NCI-H82 treated with DMSO at 0.1 percent for 48 hours (cell line): ENCODE measurements at regions not wholly inside any gene's neighbourhood (a gene's known extent, or its start where the extent isn't known, plus 50 kb on each side); places are given as distances from the start of the nearest gene placed in this dataset.

Experiments
- DNase-seq: peaks from one replicate; lab custom pipeline; 2025; ENCODE audit not compliant: unreplicated experiment; lab: John Stamatoyannopoulos, UW

- no peak for DNase-seq
Observed at GRCh38 chr15:37253877-37254276, 153.5 kb upstream of the MEIS2 start.

GRCh38 chr15:37260255-37260654, 159.9 kb upstream of the MEIS2 start:
- no peak for DNase-seq

GRCh38 chr15:37261685-37262084, 161.3 kb upstream of the MEIS2 start:
- DNase-seq = no peak

GRCh38 chr15:37262922-37263608, 162.7 kb upstream of the MEIS2 start:
- no peak for DNase-seq

- peak; percentile 1 for DNase-seq
Observed at GRCh38 chr15:37289109-37289765, 188.9 kb upstream of the MEIS2 start.

DNA sequence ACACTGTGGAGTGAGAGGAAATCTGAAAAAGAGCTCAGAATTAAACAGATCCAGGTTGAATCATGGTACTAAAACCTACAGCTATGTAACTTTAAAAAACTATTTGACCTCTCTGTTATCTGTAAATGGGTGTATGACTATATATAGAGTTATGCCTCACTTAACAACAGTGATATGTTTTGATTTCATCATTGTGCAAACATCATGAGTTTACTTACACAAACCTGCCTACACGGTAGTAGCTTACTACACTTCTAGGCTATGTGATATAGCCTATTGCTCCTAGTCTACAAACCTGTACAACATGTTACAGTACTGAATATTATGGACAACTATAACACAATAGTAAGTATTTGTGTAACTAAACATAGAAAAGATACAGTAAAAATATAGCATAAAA, 191.6 kb upstream of the MEIS2 start:
- no peak for DNase-seq

DNA sequence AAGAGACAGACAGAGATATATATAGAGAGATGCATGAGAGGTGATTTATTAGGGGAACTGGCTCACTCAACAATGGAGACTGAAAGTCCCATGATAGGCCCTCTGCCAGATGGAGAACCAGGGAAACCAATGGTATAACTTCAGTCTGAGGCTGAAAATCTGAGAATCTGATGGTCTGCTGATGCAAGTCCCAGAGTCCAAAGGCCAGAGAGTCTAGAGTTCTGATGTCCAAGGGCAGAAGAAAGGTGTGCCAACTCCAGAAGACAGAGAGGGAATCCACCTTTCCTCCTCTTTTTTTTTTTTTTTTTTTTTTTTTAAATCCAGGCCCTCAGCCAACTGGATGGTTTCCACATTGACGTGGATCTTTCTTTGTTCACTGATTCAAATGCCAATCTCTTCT, 197.9 kb upstream of the MEIS2 start:
- DNase-seq = no peak

DNA sequence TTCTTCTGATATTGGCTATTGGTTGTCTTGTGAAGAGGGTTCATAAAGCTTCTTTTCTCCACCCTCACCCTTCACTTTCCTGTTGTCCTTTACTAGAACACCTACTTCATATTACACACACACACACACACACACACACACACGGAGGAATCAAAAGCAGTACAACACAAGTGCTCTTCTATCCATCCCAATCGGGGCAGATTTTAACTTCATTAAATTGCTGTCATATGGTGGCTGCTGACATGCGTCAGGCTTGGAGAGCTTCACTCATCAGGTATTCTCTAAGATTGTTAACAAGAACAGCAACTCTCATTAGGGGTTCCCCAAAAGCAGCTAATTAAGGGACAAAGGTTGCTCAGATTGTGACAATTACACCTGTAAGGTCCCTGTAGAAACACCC, 239.1 kb upstream of the MEIS2 start:
- DNase-seq = peak; percentile 6

DNA sequence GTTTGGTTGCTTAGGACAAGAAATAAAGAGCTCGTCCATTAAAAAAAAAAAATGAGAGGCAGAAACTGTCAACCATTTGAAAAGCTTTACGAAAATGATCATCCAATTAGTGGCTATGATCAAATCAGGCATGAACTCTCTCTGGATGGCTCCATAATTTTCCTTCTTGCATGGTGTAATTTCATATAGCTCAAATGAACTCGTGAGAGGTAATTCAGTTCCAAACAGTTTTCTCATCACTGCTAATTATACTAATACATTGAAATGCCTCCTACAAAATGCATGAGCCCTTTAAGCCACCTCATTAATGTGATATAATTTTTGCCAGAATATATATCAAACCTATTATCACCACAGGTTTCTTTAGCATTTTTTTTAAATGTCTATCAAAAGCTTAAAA, 239.5 kb upstream of the MEIS2 start:
- DNase-seq = peak; percentile 9

GRCh38 chr15:37340438-37340837, 240.1 kb upstream of the MEIS2 start:
- no peak for DNase-seq

DNA sequence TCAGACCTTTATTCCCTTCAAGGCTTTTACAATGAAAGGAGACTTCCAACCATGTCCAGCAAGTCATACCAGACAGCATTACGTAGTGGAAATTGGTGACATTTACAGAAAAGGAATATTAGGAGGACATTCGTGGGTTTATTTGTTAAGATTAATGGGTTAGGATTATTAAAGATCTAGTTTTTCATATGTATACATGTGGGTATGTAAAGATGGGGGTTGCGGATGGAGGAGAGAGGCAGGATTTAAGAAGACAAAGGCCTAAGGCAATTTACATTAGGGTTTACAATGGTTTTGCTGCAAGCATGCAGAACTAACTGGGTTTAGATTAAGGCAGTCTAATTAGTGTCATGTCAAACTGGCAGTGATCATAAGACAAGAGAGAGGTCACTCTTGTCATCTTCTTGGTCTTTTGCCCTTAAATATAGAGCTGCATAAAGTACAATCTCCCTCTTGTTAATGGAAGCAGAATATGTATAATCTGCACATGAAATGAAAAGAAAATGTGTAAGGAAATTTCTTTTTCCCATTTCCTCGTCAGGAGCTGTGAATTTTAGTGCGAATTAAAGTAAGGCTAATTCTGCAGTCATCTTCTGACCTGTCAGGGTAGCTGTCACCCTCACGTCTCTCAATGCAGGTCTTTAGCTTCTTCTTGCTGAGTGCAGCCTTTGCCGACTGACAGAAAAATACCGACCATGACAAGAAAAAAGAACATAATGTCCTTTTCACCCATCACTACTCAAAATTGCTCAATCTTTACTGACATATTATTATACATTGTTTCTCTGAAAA, 258.9 kb upstream of the MEIS2 start:
- peak; percentile 6 for DNase-seq

DNA sequence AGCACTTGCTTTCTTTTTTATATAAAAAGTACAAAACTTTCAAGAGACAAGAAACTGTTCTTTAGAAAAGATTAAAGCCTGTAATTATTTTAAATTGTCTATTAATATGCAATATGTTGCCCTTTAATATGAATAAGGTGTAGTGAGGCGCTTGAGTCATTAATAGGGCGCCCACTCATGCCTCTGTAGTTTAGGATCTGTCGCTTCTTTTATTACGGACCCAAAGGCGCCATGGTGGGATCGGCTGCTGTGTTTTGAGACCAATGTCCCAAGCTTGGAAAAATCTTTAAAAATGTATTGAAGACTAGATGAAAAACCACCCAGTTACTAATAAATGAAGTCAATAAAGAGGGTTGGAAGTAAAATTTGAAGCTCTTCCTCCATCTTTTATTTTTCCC, 259.5 kb upstream of the MEIS2 start:
- DNase-seq = no peak

GRCh38 chr15:37360724-37361123, 260.4 kb upstream of the MEIS2 start:
- no peak for DNase-seq

- peak; percentile 41 for DNase-seq
Observed at GRCh38 chr15:37361621-37362020, 261.3 kb upstream of the MEIS2 start.

DNA sequence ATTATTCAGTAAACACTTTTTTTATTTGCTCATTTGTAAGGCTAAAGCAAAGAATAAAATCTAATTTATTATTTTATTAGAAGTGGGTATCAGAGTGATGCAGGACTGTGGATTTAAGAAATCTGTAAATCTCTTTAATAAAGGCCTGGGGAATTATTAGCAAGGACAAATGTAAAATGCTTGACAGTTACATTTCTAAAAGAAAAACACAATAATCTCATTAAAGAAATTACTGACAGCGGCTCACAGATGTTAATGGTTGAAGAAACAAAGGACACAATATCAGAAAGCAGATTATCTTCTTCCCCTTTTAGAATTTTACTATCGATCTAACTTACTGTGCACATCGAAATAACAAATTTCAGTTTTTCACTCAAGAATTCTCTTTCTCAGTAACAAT, 262.1 kb upstream of the MEIS2 start:
- DNase-seq = peak; percentile 37

- no peak for DNase-seq
Observed at GRCh38 chr15:37368961-37369360, 268.6 kb upstream of the MEIS2 start.

DNA sequence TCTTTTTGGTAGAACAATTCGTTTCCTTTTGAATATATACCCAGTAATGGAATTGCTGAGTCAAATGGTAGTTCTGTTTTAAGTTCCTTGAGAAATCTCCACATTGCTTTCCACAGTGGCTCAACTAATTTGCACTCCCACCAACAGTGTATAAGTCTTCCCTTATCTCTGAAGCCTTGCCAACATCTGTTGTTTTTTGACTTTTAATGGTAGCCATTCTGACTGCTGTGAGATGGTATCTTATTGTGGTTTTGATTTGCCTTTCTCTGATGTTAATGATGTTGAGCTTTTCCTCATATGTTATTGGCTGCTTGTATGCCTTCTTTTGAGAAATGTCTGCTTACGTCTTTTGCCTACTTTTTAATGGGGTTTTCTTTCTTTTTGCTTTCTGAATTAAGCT, 270.6 kb upstream of the MEIS2 start:
- DNase-seq = no peak

DNA sequence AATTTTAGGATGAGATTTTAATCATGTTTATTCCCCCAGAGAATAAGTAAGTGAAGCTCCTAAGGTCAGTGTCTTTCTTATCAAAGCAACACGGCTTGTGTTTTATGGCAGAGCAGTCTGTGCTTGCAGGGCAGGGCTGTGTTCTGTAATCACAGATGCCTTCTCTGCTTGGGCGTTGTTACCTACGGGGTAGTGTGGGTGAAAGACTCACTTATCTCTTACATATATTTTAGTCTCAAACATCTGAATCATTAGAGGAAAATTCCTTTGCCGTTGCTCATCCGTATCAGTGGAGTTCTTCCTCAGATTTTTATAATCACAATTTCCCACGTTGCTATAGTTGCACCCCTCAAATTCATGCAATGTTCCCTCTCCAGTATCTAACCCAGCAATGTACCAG, 271.7 kb upstream of the MEIS2 start:
- DNase-seq = no peak

- no peak for DNase-seq
Observed at GRCh38 chr15:37375519-37375918, 275.2 kb upstream of the MEIS2 start.

- no peak for DNase-seq
Observed at GRCh38 chr15:37377428-37377827, 277.1 kb upstream of the MEIS2 start.

DNA sequence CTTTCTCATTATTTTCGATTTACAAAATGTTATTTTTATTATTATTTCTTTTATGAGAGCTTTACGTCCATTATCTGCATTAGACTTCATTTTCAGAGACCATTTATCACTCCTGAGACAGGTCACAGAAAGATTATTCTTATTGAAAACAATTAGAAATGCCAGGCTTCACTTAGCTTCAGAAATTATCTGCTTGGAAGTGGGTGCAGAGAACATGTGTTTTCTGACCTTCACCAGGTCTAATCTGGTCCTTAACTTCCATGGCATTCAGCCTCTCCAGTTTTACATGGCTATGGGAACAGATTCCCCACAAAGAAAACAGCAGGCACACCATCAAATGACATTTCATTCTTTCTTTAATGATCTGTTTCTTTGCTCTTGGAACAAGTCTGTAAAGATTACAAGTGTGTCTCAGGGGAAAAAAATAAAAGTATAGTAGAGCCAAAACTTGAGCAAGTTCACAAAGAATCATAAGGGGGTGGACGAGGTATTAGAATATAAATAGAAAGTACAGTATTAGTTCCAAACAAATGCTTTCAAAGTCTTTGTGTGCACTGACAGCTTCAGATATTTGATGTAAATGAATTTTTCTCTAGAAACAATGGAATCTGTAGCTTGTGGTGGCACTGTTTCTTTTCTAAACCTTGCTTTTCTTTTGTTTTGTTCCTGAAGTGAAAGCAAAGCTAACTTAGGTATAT, 294.2 kb upstream of the MEIS2 start:
- no peak for DNase-seq

DNA sequence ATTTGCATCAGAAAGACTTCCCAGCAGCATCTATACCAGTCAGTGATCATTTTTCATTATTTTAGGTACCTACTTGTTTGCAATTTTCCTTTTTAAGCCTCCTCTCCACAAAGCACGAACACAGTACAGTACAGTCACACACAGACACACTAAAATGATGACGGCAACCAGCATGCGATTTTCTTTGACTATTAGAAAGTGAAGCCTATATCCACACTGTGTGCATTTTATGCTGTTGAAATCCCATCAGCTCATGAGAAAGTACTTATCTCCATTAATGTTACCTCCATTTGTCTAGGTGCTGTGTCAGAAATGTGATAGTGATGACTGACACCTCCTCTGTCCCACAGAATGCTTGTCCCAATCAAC, 294.7 kb upstream of the MEIS2 start:
- no peak for DNase-seq
